ENCODE measurements at regions not wholly inside any gene's neighbourhood (a gene's known extent, or its start where the extent isn't known, plus 50 kb on each side); places are given as distances from the start of the nearest gene placed in this dataset.
A peak's percentile ranks its signal among the peaks of the same experiment; 100 is the strongest.
"Not testable (repeated sequence)": the region's sequence is repeated elsewhere in the genome, so short reads cannot be mapped to it uniquely, and the experiment has no call there.

DNA sequence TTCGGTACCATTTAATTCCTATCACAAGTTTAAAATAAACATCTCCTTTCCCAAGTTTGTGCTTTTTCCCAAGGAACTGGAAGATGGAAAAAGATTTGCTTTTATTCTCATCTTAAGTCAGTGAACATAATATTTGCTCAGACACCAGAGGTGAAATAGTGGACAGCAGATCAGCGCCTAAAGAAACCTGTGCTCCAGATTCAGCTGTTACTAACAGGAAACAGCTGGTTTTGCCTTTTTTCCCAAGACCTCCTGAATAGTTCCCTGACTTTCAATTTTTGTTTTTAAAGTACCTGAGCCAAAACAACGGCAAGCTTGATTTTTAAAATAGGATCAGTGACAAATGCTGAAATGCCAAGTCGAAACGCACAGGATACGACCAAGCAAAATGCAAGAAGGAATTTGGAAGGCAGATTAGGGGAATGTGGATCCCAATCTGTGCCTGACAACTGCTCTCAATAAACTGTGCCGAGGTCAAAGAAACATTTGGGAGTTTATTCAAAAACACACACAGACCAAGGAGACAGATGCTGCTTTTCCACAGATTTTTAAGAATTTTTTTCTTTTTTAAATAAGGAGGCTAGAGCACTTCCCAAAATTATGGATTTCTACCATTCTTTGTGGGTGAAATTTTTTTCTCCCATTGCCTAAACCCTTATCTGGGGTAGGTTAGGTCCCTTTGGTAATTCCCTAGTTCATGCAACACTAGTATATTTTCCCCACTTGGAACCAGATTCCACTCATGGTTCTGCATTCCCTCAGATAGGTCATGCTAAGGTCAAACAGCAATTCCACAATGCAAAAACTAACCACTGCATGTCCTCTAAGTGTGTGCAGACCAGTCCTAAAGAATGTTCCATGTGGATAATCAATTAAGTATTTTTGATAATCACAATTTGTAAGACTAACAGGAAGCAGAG, 121.5 kb upstream of the PDE1A start:
- no peak for DNase-seq (ENCODE audit: low read depth)

DNA sequence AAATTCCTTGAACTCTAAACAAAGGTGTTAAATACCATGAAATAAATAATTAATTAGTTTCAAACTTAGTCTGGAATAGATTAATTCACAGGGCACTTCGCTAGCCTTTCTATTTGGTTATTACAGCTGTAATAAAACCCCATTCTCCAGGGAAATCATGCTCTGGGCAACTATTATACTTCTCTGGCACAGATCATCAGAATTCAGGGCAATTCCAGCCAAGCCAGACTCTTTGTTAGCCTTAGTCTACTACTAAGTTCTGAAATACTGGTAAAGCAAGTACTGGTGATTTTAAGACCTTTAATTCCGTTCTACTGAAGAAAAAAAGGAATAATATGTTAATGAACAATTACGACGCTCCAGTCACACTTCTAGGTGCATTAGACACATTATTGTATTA, 123.4 kb upstream of the PDE1A start:
- no peak for DNase-seq (ENCODE audit: low read depth)

DNA sequence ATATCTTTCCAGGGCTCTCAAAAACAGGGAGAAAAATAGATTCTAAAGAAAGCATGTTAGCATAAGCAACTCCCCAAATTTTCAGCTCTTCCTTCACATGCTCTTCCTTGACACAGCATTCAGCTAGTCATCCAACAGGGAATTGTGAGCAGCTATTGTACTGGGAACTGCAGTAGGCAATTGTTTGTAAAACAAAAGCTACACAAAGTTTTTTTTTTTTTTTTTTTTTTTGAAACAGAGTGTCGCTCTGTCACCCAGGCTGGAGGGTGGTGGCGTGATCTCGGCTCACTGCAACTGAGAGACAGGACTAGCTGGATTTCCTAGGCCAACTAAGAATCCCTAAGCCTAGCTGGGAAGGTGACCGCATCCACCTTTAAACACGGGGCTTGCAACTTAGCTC, 125.4 kb upstream of the PDE1A start:
- not testable (repeated sequence) for DNase-seq (ENCODE audit: low read depth)

DNA sequence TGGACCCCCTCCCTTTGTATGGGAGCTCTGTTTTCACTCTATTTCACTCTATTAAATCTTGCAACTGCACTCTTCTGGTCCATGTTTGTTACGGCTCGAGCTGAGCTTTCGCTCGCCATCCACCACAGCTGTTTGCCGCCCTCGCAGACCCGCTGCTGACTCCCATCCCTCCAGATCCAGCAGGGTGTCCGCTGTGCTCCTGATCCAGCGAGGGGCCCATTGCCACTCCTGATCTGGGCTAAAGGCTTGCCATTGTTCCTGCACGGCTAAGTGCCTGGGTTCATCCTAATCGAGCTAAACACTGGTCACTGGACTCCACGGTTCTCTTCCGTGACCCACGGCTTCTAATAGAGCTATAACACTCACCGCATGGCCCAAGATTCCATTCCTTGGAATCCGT, 125.9 kb upstream of the PDE1A start:
- not testable (repeated sequence) for DNase-seq (ENCODE audit: low read depth)

DNA sequence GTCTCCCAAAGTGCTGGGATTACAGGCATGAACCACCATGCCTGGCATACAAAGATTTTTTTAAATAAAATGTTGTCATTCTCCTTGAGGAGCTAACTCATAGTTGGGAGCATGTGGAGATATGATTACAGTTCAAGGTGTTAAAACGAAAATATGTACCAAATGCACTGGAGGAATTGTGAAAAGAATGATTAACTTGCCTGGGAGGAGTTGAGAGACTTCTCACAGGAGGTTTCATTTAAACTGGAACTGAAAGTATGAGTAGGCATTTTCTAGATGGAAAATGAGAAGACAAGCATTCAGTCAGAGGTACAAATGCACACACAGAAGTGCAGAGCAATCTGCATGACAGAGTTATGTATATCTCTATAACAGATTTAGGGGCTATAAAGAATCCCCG, 126.6 kb upstream of the PDE1A start:
- DNase-seq (ENCODE audit: low read depth) = no peak

DNA sequence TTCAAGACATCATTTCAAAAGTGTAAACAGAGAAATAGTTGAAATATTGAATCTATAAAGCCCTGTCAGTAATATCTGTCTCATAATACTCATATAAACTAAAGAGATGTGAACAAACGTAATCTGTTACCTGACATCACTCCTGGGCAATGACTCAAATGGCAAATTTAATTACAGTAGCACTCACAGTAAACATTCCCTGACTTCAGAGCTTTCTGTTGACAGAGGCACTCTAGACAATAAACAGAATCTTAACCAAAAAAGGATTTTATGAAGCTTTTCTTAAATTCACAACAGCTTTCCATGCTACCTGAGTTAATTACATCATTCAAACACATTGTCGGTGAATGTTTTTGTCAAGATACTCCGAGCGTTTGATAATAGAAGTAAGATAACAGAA, 128.1 kb upstream of the PDE1A start:
- no peak for DNase-seq (ENCODE audit: low read depth)

DNA sequence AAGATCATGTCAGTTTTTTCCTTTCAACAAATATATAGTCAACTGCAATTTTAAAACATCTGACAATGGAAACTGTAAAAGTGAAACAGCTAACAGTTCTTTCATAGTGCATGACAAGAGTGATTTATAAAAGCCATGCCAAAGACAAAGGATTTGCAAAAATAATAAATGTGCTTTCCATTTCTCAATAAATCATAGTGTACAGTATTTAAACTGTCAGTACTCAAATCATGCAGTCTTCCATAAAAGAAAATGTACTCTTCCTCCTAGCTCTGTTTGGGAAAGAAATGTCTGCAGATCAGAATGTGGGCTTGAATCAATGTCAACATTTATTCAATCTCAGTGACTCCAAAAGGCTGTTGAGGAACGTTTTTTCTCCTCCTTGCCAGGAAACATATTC, 131.7 kb upstream of the PDE1A start:
- no peak for DNase-seq (ENCODE audit: low read depth)

DNA sequence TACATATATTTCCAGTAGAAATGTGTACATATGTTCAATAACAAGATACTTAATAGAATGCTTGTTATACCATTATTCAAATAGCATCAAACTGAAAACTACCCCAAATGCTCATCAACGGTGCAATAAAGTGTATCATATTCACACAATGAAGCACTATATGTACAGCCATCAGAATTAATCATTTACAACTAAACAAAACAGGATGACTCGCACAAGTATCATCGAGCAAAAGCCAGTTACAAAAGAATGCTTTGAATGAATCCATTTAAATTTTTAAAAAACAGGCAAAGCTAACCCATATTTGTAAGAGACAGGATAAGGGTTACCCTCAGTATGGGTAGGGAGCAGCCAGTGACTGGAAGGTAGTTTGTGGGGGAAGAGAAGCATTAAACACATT, 132.8 kb upstream of the PDE1A start:
- no peak for DNase-seq (ENCODE audit: low read depth)

DNA sequence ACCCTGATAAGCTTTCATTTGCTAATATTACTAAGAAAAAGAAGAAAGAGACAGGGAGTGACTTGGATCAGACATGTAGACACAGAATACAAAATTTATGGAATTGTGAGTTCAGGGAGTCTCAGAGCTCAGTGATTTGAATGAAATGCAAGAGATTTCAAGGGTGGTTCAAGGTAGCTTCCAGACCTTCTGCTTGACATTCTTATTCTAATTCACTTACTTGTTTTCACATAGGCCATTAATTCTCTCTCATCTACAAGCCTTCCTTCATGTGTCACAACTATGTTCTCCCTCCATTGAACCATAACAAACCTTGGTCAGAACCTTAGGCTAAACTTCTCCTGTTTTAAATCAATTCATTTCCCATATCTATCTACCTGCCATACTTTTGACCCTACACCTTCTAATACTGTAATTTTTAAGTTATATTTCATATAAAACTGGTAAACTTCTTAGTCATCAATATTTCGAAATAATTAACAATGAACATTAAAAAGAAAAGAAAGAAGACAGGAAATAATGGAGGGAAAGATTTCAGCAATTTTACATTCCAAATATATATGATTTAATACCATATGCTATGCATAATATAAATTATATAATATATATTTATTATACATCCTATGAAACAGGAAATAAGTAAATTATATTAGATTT, 139.2 kb upstream of the PDE1A start:
- DNase-seq (ENCODE audit: low read depth) = no peak

DNA sequence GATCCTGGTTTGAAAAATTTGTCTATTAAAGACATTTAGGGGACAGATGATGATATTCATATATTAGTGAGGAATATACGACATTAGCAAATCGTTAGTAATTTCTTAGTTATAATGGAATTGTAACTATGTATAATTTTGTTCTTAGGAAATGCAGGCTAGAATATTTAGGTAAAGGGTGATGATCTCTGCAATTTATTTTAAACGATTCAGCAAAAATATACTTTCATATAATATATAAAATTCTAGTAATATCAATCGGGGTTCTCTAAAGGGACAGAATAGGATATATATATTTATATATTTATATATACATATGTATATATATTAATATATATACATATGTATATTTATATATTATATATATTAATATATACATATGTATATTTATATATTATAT, 142.5 kb upstream of the DNAJC10 start:
- no peak for DNase-seq (ENCODE audit: low read depth)

DNA sequence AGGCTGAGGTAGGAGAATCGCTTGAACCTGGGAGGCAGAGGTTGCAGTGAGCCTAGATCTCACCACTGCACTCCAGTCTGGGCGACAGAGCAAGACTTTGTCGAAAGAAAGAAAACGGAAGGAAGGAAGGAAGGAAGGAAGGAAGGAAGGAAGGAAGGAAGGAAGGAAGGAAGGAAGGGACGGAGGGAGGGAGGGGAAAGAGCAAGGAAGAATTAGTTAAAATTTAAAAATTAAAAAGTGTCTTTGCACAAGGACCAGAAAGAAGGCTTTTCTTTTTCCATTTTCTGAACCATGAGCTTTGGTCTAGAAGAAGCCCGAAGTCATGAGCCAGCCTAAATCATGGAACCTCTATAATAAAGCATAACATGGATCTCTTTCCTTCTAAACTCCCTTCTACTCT, 138.2 kb upstream of the DNAJC10 start:
- no peak for DNase-seq (ENCODE audit: low read depth)

DNA sequence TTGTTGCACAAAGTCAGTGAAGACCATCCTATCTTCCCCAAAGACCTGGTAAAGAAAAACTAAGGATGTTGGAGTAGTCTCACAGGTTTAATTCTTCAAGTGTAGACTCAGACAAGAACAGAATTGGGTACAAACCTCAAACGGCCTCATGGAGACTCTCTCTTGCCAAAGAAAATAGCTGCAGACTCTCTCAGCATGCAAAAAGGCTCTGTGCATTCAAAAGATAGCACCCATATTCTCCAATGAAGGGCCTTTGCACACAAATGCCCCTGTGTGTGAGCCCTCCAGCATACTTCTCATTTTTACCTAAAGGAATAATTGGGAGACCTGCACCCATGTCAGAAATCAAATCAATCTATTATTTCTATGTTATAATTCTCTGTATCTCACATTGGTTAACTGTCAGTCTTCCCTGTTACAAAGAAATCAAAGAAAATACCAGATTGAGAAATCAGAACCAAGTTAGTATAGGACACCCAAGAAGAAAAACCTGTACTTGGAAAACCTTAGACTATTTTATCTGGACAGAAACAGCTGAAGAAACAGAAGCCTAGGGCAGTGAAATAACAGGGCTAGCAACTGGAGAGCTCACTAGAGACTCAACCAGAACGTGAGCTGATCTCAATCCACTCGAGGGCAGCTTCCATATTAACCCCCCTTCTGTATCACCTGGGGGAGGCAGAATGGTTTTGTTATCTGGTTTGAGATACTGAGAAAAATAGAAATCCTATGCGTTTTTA, 134.7 kb upstream of the DNAJC10 start:
- no peak for DNase-seq (ENCODE audit: low read depth)

DNA sequence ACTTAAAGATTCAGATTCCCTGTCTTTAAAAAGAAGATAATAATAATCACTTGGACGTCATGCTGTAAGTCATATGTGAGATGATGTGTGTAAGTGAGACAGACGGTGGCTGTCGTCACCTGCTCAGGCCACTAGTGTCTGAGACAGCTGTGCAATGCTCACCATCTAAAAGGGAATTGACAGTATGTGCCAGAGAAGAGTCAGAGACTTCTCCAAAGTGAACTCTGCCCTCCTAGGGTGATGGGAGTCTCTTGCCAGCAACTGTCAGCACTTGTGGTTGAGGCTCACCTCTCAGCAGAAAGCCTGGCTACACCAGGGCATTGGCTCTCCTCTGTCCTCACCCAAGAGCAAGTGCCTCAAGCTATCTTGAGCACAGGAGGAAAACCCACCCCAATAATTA, 131.6 kb upstream of the DNAJC10 start:
- no peak for DNase-seq (ENCODE audit: low read depth)

DNA sequence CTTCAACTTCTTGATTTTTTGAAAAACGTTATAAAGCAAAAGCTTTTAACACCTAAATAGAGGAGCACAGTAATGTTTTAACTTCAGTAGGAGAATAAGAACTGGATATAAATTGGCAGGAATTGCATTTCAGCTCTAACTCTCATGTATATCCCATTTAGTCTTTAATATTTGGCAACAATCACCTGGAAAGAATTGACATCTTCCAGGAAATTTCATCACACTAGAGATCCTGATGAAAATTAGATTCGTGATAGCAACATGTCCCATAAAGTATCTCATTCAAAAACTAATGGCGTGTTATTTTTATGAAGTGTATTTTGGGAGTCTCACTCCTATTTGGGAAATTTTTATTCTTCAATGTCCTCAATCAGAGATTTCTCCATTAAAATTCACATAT, 131.1 kb upstream of the DNAJC10 start:
- no peak for DNase-seq (ENCODE audit: low read depth)

DNA sequence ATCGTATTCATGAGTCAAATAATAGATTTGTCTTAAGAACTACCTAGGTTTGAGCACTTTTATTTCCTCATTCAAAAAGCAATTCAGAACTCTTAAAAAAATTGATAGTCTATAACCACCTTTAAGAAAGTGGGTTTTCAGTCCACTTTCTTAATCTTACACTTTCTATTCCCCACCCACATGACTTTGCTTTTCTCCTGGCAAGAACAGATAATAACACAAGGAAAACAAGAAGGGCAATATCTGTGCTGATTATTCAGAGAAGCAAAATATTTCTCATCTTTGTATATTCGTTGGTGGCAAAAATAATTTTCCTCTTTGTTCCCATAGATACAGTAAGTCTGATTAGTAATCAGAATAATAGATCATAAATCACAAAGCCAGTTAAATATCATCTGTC, 130.6 kb upstream of the DNAJC10 start:
- DNase-seq (ENCODE audit: low read depth) = no peak

DNA sequence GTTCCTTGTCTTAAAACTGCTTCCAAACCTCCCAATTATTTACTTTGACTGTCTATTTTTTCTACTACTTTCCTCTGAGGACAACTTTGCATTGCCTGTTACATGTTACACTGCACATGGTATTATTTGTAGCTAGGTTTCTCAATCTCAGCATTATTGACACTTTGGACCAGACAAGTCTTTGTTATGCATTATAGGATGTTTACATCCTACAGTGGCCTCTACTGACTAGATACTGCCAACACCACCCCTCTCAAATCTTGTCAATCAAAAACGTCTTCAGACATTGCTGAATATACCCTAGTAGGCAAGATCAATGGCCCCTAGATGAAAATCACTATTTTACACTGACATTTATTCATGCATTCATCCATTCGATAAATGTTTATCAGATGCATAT, 129.6 kb upstream of the DNAJC10 start:
- DNase-seq (ENCODE audit: low read depth) = no peak

DNA sequence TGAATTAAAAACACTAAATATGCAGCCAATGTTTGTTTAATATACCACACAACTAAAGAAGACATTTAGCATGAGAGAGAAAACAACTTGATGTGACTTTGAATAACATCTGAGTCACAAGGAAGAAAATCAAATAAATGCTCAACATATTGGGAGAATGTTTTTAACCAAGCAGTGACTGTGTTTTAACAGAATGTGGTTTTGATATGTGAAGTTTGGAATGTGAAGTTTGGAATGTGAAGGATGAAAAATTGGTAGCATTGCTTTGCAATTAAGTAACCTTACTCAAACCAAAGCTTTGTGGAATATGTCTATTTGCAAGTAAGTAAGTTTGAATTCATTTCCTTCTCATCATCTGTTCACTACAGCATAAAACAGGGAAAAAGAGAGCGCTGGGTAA, 128.2 kb upstream of the DNAJC10 start:
- DNase-seq (ENCODE audit: low read depth) = peak; percentile 11

DNA sequence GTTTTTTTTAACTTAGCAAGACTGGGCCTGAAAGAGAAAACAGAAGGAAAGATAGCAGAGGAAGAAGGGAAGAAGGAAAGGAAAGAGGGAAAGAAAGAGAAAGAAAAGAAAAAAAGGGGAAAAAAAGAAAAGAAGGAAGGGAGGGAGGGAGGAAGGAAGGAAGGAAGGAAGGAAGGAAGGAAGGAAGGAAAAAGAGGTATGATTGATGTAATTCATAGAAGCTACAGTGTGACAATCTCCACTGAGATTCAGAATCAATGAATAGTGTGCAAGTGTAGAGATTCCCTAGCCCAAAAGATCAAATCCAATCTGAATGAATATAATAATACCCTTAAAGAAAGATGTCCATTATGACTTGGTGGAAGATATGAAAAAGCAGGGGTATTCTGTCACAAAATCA, 126.9 kb upstream of the DNAJC10 start:
- no peak for DNase-seq (ENCODE audit: low read depth)

DNA sequence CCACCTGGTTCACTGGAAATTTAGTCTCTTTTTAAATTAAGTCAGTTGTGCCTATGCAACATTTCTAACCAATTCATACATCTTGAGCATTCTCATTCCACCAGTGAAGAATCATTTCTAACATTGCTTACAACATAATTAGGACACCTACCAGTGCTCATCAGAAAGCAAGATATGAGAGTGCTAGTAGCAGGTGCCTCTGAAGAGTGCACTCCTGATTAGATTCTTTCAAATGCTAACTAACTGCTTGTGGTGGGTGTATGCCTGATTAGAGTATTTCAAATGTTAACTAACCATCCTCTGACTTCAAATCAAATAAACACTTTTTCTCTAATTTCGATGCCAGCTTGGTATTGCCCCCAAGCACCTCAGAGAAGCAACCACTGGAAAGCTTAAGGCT, 124.3 kb upstream of the DNAJC10 start:
- no peak for DNase-seq (ENCODE audit: low read depth)

DNA sequence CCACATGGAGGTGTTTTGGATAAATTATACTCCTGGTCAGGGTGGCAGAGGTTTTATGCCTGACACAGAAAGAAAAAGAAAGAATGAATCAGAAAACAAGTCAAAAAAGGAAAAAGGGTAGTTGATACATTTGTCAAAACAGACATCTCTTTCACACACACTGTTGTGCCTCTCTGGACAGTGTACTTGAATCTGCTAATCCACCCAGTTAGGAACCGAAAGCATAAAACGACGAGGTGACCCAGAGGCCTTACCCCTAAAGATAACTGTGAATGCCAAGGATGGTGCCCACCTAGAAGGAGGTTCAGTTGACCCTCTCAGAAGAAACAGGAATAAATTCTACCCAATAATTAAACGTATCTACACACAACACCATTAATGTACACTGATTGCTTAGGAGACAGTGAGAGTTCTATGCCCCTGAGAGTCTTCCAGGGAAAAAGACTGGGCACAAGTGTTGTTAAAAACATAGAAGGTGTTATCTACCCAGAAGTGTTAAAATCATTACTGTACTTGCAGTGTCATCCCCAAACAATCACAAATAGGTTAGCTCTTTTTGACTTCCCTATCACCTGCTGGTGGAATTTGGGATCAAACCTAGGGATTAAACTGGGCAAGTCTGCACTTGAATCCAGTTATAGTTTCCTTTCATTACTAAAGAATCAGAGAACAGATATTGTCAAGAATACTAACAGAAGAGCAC, 123.2 kb upstream of the DNAJC10 start:
- DNase-seq (ENCODE audit: low read depth) = no peak

DNA sequence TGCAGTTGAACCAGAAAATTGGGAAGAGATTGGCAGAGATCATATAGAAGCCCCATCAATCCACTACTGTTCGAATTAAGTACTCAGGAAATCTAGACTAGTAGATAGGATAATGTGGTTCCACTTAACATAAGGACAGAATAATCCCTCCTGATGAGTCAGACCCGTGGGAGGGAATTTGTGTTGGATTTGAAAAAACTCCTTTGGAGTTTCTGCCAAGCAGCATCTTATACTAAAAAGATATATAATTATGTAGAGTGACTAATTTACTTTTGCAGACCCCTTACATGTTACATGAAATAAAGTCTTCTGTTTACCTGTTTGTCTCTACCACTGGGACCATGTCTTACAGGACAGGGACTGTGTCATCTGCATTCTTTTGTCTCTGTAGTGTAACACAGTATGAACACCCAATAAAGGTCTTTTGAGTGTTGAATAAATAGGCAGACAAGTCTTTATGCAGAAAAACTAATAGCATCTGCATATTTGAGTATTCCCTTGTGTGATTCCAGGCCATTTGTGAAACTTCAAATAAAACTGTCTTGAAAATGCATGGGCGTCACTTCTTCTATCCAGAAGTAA, 122.6 kb upstream of the DNAJC10 start:
- peak; percentile 53 for DNase-seq (ENCODE audit: low read depth)

DNA sequence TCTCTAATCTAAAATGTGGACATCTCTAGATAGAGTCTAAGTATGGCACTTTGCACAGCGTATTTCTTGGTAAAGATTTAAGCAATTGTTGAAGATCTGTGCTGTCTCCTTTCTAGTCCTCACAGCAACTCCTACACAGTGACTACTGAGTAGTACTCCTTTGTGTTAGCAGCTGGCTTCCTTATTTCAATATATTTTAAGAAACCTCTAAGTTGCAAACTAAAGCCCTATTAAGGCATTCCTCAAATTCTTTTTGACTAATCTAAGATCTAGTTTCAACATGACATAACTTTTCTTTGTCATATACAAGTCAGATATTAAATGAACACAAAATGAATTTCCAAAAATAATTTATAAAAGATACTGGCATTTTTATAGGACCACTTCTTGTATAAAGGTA, 121.8 kb upstream of the DNAJC10 start:
- no peak for DNase-seq (ENCODE audit: low read depth)
